GM18511 (cell line): ENCODE measurements at regions not wholly inside any gene's neighbourhood (a gene's known extent, or its start where the extent isn't known, plus 50 kb on each side); places are given as distances from the start of the nearest gene placed in this dataset.
"Not testable (repeated sequence)": the region's sequence is repeated elsewhere in the genome, so short reads cannot be mapped to it uniquely, and the experiment has no call there.

ENCODE experiments used
- ATAC-seq: cut with Tn5 transposase; IDR thresholded peaks from one replicate; pipeline ENCODE4 v1.9.1; 2021; ENCODE audit warnings: mild to moderate bottlenecking, moderate library complexity; ENCODE audit not compliant: unreplicated experiment

DNA sequence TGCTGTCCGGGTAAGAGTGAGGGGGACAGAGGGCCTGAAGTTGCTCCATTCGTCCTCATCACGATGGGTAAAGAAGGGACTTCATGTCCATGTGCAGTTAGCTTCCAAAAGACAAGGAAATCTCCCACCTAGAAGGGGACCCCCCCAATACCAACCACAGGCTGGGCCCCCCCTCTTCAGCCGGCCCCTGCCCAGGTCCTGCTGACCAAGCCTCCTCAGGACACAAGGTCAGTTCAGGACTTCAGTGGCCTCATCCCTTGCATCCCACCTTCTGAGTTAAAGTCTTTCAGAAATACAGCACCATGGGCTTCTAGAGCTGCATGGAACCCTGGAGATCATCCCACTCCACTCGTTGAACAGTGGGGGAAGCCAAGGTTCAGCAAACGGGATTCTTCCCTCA lies 115.4 kb upstream of the ERG start:
- ATAC-seq = no peak

DNA sequence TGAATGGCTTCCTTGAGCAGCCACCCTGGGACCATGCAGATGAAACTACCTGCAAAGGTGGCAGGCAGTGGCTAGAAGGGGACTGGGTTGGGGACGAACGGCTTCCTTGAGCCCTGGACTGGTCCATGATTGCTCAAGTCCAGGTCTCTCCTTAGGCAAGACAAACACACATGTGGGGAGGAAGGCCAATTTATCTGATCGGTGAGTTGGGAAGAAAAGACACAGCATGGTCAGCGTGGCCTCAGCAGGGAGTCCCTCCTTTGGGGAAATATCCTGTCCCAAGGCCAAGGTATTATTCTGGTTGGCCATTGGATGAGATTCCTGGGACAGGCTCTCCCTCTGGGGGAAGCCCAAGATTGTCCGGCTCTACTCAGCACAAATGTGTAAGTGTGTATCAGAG lies 116.3 kb upstream of the ERG start:
- no peak for ATAC-seq

DNA sequence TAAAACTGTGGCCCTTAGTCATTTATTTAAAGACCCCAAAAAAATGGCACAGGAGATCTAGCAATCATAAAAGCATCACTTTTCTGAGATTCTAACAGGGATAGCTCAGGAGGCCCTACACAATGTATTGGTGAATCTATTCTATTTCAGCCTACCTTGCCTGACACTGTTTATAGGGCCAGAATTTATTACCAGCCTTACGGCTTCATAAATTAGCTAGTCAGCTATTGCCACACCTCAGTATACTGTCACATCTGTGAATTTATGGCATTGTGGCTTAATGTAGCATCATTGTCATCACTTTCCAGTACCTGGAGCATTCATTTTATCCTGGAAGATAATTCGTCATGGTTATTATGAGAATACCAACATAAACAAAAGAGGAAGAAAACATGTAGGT lies 121.2 kb upstream of the ERG start:
- no peak for ATAC-seq

DNA sequence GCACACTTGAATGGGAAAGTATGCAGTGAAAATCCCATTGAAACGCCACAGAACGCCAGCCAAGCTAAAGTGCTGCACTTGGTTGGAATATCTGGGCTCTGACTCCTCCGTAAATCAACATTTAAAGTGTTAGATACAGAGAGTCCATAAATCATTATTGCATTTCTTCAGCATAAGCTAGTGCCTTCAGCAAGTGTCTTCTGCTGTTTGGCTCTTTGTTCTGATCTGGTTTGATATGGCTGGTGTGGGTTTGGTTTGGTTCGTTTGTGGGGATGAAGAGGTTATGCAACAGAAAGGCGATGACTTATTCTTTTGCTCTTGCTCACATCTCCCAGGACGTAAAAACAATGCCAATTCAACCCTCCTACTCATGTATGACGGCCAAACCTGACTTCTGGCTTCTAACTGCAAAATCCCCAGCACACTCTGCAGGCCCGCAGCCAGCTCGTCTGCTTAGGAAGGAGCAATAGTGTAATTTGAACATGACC lies 121.8 kb upstream of the ERG start:
- ATAC-seq = no peak

DNA sequence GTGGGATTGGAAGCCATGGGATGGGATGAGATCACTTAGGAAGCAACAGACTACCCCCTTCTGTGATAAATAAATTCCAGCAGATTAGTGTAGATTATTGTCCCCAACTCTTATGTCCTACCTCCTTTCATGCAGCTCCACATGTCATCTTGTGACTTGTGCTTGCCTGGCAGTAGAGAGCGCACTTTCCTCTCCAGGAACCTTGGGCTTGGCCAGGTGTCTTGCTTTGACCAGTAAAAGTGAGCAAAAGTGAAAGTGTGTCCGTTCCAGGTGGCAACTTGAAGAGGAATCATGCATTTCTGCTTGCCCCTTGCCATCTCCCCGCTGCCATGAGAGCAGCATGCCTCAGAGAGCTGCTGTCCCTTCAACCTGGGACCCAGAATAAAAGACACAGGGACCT lies 122.9 kb upstream of the ERG start:
- no peak for ATAC-seq

DNA sequence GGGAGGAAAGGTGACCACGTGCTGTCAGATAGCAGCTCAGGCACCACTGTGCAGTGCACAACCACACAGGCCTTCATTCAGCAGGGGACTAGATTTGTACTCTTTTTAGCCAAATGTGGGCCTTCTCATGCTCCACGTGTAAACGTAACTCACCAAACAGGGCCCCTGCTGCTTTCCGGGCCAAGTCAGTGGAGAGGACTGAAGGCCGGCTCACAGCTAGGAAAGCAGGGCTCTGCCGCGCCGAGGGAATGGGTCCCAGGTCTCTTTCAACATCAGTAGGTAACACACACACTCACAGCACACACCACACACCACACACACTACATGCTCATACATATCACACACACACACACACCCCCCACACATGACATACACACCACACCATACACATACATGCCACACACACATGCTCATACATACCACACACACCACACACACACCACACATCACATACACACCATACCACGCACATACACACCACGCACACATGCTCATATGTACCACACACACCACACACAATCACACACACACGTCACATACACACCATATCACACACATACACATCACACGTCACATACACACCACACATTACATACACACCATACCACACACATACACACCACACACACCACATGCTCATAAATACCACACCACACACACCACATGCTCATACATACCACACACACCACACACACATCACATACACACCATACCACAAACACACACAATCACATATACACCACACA lies 124.0 kb upstream of the ERG start:
- no peak for ATAC-seq

DNA sequence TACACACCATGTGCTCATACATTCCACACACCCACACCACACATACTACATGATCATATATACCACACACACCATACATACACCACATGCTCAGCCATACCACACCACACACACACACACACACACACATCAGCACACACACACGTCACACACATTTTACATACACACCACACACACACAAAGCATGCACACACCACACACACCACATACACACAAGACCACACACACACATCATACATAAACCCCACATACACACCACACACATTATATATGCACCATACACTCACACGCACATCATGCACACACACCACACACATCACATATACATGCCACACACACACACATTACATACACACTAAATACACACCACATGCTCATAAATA lies 124.5 kb upstream of the ERG start:
- ATAC-seq = no peak

DNA sequence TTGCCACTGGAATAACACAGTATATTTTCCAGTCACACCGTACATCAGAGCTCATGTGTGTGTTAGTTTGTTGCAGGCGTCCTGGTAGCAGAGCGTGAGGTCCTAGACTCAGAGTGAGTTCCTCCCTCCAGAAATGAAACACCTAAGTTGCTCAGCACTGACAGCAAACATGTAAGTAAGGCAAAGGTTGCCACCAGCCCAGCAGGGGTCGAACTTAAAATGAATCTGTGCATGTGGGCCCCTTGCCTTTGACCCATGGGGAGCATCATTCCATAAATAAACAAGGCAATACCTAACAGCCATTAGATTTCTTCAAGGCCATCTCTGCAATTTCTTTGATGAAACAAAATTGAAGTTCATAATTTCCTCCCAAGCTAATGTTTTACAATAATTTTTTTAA lies 125.3 kb upstream of the ERG start:
- no peak for ATAC-seq

DNA sequence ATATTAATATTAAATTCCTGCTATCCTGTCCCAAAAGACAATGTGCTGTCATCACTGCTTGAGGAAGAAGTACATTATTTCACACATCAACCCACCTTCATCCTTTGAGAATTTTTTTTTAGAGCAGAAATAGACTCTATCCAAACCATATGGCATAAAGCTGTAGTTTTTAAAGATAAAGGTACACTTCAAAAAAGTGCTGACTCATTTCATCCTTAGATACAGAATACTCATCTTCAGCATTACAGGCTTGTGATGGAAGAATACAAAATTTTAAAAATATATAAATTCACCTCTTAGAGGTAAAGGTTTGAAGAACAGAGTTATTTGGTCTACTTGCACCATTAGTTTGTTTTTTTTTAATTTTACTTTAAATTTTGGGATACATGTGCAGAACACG lies 126.7 kb upstream of the ERG start:
- ATAC-seq = no peak

DNA sequence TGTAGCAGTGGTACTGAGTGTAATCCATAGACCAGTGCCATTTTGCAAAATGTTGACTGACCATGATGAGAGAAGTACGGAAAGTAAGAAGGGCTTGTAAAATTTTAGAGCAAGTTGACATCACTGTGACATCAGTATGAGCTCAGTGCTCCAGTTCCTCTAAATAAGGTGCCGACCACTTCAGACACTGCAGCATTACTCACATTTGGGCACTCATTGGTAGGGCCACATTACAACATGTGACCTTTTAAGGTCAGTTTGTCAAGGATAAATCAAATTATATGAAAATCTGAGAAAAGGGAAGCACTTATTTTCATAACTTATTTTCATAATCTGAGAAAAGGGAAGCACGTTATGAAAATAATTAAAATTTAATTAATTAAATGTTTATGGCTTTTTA lies 128.0 kb upstream of the ERG start:
- ATAC-seq = no peak

DNA sequence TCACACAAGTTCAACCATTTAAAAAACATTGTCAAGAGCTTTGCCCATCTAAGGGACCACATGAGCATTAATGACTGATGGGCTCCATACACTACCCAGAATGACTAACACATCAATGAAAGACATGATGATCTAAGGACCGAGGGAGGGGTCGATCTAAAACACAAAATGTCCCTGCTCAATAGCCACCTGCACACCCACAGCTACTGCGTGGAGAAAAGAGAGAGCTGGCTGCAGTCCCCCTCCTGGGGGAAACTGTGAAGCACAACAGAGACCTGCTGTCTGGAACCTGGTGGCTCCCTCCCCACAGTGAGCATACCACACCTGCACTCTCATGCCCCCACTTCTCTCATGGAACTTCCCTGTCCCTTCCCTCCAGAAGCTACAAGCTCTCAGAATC lies 130.1 kb upstream of the ERG start:
- no peak for ATAC-seq

DNA sequence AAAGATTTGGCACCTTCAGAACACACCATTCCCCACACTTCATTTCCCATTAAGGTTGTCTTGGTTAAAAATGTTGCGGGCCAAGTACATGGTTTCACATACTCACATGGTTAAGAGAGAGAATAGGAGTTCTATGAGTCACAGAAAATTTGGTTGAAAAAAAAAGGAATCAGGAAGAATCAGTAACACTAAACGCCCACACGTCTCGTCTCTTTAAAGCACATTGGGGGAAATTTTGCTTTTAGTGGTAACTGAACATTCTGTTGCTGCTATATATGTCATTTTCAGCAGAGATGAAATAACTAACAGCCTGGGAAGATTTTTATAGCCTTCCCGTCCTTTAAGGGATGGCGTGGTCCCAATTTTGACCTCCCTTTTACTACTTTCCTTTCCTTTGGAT lies 132.9 kb upstream of the ERG start:
- ATAC-seq = no peak

DNA sequence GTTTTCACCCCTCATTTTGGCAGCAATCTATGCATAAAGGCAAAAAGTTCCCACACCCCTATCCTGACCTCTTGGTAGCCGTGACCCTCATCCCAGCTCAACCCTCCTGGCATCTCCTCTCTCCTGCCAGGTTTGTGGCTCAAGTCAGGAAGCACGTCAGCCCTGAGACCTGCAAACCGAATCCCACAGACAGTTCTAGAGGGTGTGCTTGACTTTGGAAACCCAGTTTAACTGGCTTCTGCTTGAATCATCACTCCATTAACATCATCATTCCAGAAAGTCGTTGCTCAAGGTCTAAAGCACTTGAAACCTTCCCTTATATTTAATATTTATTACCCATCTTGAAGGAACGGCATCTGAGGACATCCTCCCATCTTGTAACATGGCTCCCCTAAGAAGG lies 133.4 kb upstream of the ERG start:
- no peak for ATAC-seq

DNA sequence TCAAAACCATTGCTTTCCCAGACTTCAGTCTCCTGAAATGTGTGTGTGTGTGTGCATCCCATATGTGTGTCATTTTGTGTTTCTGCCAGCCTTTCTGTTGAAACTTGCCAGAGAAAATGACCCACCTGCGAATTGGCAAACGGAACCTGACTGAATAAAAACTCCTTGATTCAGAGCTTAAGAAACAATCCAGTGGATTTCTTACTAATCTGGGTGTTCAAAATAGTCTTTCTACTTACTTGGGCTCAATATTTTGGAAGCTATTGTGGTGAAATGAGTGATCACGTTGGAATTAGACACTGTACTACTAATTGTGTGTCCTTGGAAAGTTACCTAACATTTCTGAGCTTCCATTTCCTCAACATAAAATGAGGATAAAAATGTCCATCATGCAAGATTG lies 138.9 kb upstream of the ERG start:
- no peak for ATAC-seq

DNA sequence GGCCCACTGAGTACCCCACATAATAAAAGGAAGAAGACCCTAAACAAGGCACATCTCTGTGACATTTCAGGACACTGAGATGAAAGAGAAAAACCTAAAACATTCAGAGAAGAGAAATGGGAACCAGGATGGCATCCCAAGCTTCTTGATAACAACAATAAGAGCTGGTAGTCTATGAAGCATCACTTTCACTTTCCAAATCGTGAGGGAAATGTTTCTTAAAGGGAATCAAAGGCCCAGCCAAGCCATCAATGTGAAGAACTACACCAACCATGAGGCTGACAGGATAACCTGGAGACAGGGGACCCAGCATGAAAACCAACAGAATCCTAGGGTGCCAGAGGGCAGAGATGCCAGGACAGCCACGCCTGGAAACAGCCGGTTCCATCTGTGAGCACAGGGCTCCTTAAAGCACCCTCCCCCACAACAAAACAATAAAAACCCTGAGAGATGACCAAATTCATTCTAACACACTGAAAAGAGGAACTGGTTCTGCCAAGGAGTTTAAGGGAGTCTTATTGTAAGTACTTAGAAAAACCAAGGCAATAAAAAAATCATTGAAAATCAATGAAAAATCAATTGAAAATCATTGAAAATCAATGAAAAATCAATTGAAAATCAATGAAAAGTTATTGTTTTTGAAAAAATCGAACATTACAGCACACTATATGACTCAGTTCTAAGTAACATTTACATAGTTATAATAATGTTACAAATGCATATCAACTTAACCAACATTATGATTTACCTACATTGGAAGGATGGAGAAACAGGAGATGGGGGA lies 141.5 kb upstream of the ERG start:
- ATAC-seq = no peak

DNA sequence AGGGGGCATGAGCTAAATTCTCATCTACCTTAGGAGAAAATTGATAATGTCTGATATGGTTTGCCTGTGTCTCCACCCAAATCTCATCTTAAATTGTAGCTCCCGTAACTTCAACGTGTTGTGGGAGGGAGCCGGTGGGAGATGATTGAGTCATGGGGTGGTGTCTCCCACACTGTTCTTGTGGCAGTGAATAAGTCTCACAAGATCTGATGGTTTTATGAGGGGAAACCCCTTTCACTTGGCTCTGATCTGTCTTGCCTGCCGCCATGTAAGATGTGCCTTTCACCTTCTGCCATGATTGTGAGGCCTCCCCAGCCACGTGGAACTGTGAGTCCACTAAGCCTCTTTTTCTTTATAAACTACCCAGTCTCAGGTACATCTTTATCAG lies 142.1 kb upstream of the ERG start:
- ATAC-seq = not testable (repeated sequence)

DNA sequence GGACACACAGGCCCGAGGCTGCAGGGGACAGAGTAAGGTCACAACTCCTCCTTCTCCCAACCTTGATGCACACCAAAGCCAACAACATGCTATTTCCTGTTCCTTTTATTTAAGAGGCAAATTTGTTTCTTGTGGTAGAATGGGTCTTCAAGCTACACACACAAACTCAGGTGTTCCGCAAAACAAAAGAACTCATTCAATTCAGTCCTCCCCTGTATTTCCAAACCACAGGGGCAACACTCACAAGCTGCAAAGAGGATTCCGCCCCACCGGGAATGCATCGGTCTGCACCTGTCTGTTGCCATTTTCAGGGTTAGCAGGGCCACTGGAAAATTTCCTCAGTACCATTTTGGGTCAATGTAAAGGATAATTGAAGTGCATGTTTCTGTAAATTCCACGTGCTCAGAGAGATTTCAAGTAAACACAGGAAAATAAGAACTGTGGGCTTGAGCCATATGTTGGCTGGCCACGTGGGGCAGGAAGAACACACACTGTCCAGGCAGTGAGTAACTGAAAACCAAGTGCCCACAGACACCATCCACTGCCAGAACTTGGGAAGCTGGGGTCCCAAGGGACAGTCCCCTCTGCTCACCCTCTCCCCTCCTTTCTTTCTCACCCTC lies 145.2 kb upstream of the ERG start:
- no peak for ATAC-seq

DNA sequence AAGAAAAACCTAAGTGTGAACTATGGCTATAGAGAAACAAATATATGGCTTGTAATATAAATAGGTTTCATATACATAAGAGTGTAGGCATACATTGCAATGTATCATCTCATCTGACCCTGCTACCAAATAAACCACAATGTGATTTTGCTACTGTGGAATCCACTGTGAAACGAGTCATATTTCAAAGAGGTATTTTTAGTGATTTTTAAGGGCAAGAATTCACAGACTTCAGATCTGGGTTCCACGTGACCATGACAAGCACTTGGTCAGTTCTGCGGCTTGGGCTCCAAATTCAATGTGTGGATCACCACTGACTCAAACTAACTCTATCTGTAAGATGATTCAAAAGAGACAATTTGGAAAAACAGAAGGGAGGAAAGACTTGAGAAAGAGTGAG lies 147.0 kb upstream of the ERG start:
- ATAC-seq = no peak

DNA sequence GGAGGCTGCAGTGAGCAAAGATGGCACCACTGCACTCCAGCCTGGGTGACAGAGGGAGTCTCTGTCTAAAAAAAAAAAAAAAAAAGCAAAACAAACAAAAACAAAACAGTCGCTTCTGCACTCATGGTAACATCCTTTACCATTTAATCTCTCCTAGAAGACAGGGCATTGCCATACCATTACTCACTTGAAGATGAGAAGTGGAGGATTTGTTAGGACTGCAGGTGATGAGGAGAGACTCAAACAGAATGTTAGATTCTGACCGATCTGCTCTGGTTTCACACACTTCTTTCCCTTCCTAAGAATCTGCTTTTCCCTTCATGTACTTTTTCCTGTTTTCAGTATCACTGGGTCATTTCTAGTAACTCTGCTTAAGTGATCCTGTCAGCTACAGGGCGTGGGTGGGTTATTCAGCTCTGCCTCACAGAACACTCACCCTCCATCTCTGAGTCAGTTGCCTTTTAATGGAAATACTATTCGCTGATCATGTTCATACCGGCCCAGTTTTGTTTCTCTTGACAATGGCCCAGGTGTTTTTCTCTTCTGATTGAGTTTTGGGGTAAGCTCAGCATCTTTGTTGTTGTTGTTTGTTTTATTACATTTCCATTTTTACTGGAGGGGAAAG lies 148.0 kb upstream of the ERG start:
- no peak for ATAC-seq

DNA sequence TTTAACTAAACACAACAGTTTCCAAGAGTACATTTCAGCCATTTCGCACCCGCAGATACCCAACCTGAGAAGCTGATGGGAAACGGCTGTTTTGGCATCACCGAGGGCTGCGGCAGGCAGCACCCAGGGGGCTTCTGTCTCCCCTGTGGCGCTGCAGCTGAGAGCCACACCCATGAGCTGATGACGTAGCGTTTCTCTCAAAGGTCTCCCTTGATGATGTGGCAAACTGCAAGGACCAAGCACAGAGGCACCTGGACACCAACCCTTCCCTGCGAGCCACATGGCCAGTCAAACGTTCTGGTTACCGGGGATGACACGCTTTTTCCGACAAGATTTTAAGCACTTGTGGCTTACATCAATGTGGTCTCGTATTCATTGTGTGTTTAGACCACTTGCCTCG lies 150.8 kb upstream of the ERG start:
- no peak for ATAC-seq

DNA sequence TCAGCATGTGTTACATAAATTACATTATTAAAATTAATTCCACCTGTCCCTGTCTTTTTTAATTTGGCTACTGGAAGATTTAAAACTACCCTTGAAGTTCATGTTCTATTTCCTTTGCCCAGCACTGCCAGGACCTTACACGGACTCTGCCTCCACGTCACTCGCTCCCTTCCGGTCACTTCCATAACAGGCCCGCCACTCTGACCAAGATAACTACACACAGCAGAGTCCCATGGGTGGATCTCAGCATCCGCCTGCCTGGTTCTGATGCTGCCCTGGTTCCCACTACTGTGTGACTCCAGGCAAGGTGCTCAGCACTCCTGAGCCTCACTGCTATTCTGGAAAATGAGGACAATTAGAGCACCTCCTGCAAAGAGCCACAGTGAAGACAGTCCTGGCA lies 153.3 kb upstream of the ERG start:
- no peak for ATAC-seq

DNA sequence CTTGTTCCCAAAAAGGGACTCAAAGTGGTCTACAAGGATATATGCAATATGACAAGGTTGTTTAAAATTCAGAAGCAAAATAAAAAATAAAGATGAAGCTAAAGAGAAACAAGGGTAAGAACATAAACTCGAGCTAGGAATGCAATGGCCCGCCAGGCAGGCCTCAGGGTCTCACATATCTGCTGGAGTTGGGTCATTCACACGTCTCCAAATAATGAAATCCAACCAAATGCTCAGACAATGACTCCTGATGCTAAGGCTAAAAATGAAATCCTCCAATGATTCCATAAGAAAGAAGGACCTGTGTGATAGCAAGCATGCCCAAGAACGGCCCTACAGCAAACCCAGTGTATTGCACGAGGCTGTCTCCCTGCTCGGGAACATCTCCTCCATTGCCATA lies 153.3 kb upstream of the ETS2 start:
- ATAC-seq = no peak
